Nephron progenitor cell (in vitro differentiated cells): ENCODE measurements at regions not wholly inside any gene's neighbourhood (a gene's known extent, or its start where the extent isn't known, plus 50 kb on each side); places are given as distances from the start of the nearest gene placed in this dataset.

Experiments
- DNase-seq: peaks from one replicate; pipeline ENCODE4 v3.0.0; 2021
- H3K27ac Mint-ChIP-seq: 2 replicates; pipeline ENCODE4 v1.8.0; 2021; ENCODE audit warnings: mild to moderate bottlenecking, moderate library complexity, mixed read lengths
- H3K27me3 Mint-ChIP-seq: 2 replicates; pipeline ENCODE4 v1.8.0; 2021; ENCODE audit warnings: mild to moderate bottlenecking, low read depth, mixed read lengths; ENCODE audit not compliant: poor library complexity
- H3K36me3 Mint-ChIP-seq: 2 replicates; pipeline ENCODE4 v1.8.0; 2021; ENCODE audit warnings: low read depth, mixed read lengths
- H3K4me1 Mint-ChIP-seq: 2 replicates; pipeline ENCODE4 v1.8.0; 2021; ENCODE audit warnings: mixed read lengths
- H3K4me3 Mint-ChIP-seq: 2 replicates; pipeline ENCODE4 v1.8.0; 2021; ENCODE audit warnings: mild to moderate bottlenecking, moderate library complexity, mixed read lengths
- H3K9me3 Mint-ChIP-seq: 2 replicates; pipeline ENCODE4 v1.8.0; 2021; ENCODE audit warnings: mild to moderate bottlenecking, moderate library complexity, mixed read lengths
- TF ChIP-seq, protein P1 (sequence below): fragments of 200-600 bp; sonication (generic); IDR thresholded peaks from 2 replicates; pipeline ENCODE4 v1.5.0; 2021; ENCODE audit warnings: antibody characterized with exemption

- Mint-ChIP-seq H3K27ac (peak overlapping the region; percentile 64), H3K9me3 (peaks cover 4% of the 10 kb centered on the region), H3K4me1 (peaks cover 55% of the 10 kb centered on the region), H3K4me3 (peak overlapping the region; percentile 8), H3K27me3 (peaks cover 4% of the 10 kb centered on the region), H3K36me3 (no peaks in the 10 kb centered on the region)
- no peak for DNase-seq
- TF ChIP-seq, protein P1, sequence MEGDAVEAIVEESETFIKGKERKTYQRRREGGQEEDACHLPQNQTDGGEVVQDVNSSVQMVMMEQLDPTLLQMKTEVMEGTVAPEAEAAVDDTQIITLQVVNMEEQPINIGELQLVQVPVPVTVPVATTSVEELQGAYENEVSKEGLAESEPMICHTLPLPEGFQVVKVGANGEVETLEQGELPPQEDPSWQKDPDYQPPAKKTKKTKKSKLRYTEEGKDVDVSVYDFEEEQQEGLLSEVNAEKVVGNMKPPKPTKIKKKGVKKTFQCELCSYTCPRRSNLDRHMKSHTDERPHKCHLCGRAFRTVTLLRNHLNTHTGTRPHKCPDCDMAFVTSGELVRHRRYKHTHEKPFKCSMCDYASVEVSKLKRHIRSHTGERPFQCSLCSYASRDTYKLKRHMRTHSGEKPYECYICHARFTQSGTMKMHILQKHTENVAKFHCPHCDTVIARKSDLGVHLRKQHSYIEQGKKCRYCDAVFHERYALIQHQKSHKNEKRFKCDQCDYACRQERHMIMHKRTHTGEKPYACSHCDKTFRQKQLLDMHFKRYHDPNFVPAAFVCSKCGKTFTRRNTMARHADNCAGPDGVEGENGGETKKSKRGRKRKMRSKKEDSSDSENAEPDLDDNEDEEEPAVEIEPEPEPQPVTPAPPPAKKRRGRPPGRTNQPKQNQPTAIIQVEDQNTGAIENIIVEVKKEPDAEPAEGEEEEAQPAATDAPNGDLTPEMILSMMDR = no peak
These were observed 91.5 kb upstream of the DNAH5 start for GRCh38 chr5:14035859-14036503.

DNA sequence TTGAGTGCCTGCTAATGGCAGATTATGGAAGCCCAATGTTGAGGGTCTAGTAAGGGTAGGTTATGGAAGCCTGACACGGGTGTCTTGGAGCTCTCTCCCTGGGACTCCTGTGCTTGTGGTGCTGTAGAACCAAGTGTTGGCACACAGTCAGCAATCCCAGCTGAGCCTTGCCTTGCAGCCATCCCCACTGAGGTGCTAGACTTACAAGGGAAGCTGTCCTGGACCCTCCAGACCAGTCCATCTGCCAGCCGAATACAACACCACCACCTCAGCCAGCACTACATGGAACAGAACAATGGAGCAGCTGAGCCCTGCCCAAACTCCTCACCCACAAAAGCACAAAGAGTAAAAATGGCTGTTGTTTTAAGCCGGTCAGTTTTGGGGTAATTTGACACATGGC is 90.5 kb upstream of the DNAH5 start:
- H3K9me3 Mint-ChIP-seq = peaks cover 4% of the 10 kb centered on the region
- TF ChIP-seq, protein P1 = no peak
- peaks cover 44% of the 10 kb centered on the region for H3K4me1 Mint-ChIP-seq
- no peak for DNase-seq
- H3K27me3 Mint-ChIP-seq = peaks cover 4% of the 10 kb centered on the region
- H3K4me3 Mint-ChIP-seq = no peak overlapping the region
- H3K36me3 Mint-ChIP-seq = no peaks in the 10 kb centered on the region
- H3K27ac Mint-ChIP-seq = no peak overlapping the region

GRCh38 chr5:14032918-14033317 is 88.4 kb upstream of the DNAH5 start:
- no peak overlapping the region for H3K27ac Mint-ChIP-seq
- DNase-seq = no peak

GRCh38 chr5:14028938-14029584 is 84.6 kb upstream of the DNAH5 start:
- TF ChIP-seq, protein P1 = no peak
- DNase-seq = no peak
- no peak overlapping the region for H3K27ac Mint-ChIP-seq
- no peaks in the 10 kb centered on the region for H3K36me3 Mint-ChIP-seq
- H3K9me3 Mint-ChIP-seq = no peaks in the 10 kb centered on the region
- H3K4me1 Mint-ChIP-seq = peaks cover 6% of the 10 kb centered on the region
- H3K27me3 Mint-ChIP-seq = peaks cover 8% of the 10 kb centered on the region
- no peak overlapping the region for H3K4me3 Mint-ChIP-seq

More at GRCh38 chr5:14032918-14033317, 88.4 kb upstream of the DNAH5 start:
- H3K4me1 Mint-ChIP-seq = peaks cover 35% of the 10 kb centered on the region
- H3K4me3 Mint-ChIP-seq = no peak overlapping the region
- H3K27me3 Mint-ChIP-seq = no peaks in the 10 kb centered on the region
- H3K36me3 Mint-ChIP-seq = no peaks in the 10 kb centered on the region
- TF ChIP-seq, protein P1 = no peak
- H3K9me3 Mint-ChIP-seq = no peaks in the 10 kb centered on the region

DNA sequence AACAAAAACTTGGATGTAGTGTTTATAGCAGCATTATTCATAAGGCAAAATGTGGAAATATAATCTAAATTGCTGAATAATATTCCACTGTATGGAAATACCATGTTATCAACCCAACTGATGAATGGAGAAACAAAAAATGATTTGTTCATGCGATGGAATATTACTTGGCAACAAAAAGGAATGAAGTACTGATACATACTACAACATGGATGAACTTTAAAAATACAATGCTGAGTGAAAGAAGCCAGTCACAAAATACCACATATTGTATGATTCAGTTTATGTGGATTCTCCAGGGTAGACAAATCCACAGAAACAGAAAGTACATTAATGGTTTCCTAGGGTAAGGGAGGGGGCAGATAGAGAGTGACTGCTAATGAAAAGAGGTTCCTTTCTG is 83.7 kb upstream of the DNAH5 start:
- DNase-seq = no peak
- H3K4me1 Mint-ChIP-seq = peaks cover 6% of the 10 kb centered on the region
- no peaks in the 10 kb centered on the region for H3K9me3 Mint-ChIP-seq
- TF ChIP-seq, protein P1 = no peak
- H3K36me3 Mint-ChIP-seq = no peaks in the 10 kb centered on the region
- no peak overlapping the region for H3K4me3 Mint-ChIP-seq
- no peak overlapping the region for H3K27ac Mint-ChIP-seq
- peaks cover 8% of the 10 kb centered on the region for H3K27me3 Mint-ChIP-seq
